ENCODE measurements at regions not wholly inside any gene's neighbourhood (a gene's known extent, or its start where the extent isn't known, plus 50 kb on each side); places are given as distances from the start of the nearest gene placed in this dataset.
"Not testable (repeated sequence)": the region's sequence is repeated elsewhere in the genome, so short reads cannot be mapped to it uniquely, and the experiment has no call there.

DNA sequence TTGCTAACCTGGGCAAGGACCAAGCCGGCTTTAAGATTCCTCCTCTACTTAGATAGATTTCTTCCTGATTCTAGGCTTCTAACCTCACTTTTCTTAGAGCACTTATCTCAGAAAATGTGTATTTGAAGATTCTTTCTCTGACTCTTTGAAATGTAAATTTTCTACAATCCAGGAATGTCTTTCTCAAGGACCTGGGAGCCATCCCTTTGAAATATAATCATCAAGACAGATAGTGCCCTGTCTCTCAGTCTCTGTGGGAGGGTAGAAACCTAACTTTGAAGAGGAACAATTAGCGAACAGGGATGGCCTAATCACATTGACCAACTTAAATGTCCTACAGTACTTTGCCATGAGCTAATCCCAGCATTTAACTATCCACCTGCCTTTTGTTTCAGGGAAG, 1646.0 kb downstream of the PCDH9 start:
- DNase-seq, result no peak

DNA sequence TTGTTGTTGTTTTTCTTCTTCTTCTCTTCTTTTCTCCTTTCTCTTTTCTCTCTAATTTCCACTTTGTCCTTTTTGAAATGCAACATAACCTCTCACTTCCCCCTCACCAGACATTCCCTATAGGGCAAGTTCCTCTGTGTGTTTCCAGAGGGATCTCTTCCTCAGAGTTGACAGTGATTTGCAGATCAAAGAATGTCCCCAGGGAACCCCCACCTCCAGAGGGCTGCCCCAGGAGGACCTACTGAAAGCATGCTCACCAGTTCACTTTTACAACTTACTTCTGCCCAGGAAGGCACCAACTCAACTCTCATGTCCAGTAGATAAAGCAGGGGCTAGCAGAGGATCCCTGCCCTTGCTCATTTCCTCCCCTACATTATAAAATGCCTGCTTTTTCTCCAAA, 1648.0 kb downstream of the PCDH9 start:
- no peak for DNase-seq

DNA sequence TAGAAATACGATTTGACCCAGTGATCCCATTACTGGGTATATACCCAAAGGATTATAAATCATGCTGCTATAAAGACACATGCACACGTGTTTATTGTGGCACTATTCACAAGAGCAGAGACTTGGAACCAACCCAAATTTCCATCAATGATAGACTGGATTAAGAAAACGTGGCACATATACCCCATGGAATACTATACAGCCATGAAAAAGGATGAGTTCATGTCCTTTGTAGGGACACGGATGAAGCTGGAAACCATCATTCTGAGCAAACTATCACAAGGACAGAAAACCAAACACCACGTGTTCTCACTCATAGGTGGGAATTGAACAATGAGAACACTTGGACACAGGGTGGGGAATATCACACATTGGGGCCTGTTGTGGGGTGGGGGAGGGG, 1665.6 kb downstream of the PCDH9 start:
- DNase-seq, result not testable (repeated sequence)

DNA sequence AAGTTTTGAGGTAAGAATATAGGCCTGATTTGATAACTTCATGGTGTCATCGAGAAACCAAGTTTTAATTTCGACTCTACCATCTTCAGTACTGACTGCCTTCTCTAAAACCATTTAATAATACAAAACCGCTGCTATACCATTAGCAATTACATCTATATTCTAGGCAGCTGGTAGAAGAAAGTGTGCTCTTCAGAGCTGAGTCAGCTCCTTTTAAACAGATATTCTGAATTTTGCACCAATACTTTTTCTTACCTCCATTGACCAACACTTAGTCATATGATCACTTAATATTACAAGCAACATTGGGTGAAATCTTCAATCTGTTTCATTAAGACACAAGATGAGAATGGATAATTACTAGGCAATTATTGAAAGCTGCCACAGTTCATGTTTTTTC, 1667.8 kb downstream of the PCDH9 start:
- DNase-seq, result no peak

DNA sequence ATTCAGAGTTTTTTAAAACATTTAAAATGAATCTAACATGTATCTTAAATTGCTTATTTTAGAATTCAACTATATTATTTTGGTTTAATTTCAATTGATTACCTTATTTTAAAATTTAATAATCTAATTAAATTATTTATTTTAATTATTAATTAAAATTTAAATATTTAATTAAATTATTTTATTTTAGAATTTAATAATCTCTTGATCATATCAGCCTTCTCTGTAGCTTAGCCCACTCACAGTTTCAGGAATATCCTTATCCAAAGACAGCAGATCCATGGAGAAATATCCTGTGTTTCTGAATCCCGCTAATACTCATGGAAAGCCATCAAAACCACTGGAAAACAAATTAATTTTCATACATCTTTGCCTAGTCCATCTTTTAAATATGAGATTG, 1669.2 kb downstream of the PCDH9 start:
- DNase-seq, result no peak

DNA sequence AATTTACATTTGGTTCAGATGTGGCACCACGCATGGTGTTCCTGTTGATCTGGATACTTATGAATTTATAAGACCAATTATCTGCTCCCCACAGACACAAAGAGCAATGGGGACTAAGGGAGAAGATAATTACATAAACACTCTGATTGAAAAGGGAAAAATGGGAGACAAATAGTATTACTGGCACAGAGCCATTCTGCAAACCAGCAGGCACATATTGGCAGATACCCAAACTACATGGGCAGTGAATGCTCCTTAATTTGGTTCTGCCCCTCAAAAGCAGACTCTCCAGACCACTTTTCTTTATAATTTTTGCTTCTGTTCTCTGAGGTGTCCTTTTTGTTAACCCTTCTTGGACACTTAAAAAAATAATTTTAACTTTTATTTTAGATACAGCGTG, 1674.2 kb downstream of the PCDH9 start:
- DNase-seq, result no peak

DNA sequence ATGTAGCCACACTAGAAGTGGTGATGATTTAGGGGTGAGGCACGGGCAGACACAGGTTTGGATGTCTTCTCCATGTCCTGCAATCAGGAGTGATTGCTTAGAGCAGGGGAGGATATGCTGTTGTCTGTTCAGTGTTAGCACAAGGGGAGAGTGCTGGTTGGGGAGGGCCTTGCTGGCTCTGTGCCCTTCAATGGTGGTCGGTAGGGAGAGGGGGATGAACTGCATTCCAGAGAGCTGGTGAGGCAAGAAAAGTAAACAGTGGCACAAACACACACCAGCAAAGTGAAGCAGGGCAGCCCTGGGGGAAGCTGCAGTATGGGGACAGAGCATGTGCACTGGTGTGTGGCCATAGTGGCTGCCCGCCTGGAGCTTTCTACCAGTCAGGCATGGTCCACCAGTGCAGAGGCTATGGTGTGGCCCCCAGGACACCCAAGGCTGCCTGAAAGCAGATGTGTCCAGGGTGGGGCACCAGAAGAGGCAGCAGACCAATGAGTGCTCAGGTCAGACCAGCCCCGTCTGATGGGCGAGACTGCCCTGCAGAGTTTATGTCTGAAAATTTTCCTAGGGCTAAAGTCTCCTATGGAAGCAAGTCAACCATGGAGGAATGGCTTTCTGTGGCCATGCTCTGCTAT, 1676.9 kb downstream of the PCDH9 start:
- DNase-seq, result no peak

DNA sequence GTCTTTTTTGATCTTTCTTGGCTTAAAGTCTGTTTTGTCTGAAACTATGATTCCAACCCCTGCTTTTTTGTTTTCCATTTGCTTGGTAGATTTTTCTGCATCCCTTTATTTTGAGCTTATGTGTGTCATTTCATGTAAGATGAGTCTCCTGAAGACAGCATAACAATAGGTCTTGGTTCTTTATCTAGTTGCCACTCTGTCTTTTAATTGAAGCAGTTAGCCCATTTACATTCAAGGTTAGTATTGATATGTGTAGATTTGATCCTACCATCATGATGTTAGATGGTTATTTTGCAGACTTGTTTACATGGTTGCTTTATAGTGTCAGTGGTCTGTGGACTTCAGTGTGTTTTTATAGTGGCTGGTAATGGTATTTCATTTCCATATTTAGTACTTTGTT, 1678.9 kb downstream of the PCDH9 start:
- DNase-seq, result no peak

DNA sequence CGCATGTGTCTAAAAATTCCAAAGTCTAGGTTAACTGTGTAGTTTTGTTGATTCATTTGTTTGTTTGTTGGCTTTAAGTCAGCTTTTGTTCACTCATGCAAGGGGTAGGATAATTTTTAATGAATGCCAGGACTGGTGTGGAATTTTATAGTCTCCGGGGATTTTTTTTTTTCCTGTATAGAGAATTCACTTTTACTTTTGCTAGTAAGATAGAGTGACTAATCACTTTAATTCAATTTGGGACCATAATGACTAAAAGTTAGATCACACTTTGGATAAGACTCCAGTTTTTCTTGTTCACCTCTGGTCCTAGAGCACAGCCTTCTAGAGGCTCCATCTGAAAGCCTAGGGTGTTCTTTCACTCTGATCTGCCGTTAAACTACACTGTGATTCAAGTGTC, 1690.0 kb downstream of the PCDH9 start:
- no peak for DNase-seq

DNA sequence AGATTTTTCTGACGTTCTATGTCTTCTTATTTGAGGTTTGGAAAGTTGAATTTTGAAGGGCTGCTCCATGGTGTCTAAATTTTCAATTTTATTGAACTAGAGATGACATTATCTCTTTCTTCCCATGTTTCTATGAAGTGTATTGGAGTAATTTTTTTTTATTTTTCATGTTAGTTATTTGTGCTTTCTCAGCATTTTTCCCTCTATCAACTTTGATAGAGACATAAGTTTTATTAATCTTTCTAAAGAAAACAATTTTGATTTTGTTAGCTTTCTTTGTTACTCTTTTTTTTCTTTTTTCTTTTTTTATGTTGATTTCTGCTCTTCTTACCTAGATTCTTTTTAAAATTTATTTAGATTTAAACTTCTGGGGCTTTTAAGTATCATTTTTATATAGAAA, 1694.8 kb downstream of the PCDH9 start:
- no peak for DNase-seq

DNA sequence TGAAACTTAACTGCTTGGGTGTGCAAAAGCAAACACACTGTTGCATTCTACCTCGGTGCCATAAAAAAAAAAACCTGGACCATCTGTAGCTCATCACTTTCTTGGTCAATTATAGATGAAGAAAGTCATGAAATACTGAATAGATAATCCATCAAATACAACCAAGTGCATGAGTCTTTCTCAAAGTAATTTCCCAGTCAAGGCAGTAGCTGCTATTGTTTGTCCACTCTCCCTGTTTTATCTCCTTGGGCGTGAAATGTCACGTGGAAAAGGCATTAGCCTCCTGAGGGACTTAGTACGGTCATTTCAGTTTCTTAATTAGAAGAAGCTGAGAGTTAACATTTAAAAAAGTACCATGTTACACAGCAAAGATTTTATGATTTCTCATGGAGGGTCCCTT, 1697.9 kb downstream of the PCDH9 start:
- no peak for DNase-seq

DNA sequence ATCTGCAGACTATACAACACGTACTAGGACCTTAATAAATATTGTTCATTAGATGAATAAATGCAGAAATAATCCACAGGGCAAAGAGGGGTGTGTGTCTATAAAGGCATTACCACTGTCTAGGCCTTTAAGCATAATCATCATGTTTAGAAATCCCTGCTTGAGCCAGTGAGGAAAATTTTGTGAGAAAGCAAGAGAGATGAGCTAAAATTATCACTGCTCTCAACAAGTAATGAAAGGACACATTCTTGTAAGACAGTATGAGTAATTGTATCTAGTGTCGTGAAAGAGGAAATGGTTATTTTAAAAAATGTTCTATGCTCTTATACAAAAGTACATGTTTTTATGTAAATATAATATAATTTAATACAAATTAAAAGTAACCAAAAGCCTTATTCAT, 1699.4 kb downstream of the PCDH9 start:
- no peak for DNase-seq

DNA sequence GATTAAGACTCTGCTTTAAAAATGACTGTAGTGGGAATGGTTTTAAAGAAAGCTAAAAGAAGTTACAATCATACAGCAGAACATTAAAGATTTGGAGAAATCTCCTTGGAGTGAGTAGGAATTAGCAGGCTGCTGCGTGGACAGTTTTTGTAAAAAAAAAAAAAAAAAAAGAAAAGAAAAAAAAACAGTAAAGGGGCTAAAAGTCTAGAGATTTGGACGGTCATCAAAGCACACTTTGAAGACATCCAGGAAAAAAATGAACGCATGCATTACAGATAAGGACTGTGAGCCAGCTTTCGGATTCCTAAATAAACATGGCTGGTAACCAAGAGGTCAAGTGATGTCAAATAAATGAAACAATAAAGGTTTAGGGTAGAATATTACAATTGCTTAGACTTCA, 1700.6 kb downstream of the PCDH9 start:
- no peak for DNase-seq

DNA sequence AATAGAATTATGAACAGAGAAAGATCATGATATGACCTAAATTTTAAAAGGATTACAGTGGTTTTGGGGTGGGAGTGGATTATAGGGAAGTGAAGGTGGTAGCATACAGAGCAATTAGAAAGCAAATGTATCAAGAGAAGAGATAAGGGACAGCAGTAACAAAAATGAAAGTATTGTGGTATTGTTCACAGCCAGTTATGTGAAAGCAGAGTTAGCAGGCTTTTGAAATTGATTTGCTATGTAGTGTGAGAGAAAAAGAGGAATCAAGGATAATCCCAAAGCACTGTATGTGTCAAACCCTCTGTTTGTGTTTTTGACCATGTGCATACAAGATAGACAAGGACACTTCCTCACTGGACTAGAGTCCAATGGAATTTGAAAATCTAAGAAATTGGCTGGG, 1721.4 kb downstream of the PCDH9 start:
- no peak for DNase-seq

DNA sequence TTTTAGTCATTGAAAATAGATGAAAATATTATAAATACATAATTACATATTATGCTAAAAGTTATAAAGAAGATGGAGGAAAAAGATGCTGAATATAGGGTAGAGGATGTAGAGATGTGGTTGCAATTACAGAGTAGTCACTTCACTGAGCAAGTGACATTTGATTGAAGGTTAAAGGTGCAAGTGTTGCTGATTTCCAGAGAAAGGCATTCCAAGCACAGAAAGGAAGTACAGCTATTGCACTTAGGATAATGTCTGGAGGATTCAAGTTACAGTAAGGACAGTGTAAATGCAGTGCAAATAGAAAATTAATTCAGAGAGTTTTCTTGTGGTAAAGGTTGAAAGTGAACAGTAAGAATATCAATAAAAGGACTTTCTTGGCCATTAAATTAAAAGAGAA, 1721.8 kb downstream of the PCDH9 start:
- no peak for DNase-seq

DNA sequence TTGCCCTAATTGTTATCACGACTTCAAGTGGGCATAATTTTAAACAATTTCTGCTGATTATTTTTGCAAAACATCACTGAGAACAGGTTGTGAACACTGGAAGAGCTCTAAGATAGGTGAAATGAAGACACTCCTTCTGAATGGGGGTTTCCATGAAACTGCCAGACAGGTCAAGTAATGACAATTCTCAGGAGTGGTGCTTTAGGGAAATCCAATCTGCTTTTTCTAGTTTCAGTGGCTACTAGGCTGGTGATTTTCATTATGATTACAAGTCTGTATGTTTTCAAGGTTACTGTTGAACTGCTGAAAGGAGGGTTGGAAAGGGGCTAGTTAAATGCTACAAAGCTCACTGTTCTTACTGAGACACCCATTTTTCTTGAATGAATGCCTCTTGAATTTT, 1724.2 kb downstream of the PCDH9 start:
- DNase-seq, result no peak

DNA sequence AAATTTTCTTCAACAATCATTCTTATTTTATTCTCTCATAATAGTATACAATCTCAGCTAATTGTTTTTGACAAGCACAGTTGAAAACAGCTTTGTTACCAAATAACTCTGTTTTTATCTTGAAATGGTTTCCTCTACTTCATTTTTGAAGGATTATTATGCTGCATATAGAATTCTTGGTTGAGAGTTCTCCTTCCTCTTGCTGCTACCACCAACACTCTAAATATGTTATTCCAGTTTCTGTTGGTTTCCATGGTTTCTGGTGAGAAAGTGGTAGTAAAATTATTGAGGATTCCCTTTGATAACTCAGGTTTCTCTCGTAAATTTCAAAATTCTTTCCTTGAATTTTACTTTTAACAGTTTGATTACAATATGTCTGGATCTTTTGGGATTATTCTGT, 1725.9 kb downstream of the PCDH9 start:
- no peak for DNase-seq

DNA sequence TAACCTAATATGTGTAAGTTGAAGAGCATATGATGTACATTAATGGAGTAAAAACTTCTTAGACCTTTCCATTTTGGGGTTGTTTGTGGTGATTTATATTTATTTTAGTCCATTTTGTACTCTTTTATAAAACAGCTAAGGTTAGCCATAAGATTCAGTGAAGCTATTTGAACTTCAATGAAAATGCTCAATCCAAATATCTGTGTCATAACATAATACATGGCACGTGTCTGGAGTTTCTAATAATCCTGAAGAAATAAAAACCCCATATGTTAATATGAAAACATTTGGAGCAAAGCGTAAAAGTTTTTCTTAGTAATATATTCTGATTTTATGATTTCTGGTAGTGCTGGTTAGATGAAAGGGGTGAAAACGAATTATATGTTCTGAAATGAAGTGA, 1729.7 kb downstream of the PCDH9 start:
- no peak for DNase-seq

DNA sequence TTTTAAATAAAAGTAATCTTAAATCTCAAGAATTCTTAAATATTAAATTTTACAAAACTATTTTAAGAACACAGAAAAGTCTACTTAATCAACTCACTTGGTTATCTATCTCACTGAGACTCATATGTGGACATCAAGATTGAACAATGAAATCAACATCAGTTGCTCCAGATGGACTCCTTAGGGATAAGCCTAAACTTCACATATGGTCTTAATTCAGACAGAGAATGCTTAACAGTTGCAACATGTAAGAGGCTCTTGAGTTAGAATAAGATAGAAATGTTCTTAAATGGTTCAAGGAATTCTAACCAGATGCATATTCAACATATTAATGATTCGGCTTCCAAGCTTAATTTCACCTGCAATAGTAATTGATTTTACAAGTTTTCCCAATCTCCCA, 1730.9 kb downstream of the PCDH9 start:
- no peak for DNase-seq

DNA sequence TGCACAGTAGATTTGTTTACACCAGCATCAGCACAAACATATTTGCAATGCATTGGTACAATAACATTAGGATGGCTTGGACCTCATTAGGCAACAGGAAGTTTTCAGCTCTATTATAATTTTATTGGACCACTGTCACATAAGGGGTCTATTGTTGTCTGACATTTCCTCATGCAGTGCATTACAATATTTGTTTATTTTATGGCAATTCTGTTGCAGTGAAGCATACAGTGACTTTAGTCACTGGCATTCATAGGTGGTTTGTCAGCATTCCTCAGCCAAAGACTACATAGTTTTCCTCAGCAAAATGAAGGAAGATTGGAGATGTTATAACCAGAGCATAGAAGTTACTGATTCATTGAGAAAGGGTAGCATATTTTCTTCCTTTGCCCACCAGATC, 1732.9 kb downstream of the PCDH9 start:
- DNase-seq, result no peak

DNA sequence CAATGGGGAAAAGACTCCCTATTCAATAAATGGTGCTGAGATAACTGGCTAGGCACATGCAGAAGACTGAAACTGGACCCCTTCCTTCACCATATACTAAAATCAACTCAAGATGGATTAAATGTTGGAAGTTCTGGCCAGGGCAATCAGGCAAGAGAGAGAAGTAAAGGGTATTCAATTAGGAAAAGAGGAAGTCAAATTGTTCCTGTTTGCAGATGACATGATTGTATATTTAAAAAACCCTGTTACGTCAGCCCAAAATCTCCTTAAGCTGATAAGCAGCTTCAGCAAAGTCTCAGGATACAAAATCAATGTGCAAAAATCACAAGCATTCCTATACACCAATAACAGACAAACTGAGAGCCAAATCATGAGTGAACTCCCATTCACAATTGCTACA, 1739.4 kb downstream of the PCDH9 start:
- not testable (repeated sequence) for DNase-seq

DNA sequence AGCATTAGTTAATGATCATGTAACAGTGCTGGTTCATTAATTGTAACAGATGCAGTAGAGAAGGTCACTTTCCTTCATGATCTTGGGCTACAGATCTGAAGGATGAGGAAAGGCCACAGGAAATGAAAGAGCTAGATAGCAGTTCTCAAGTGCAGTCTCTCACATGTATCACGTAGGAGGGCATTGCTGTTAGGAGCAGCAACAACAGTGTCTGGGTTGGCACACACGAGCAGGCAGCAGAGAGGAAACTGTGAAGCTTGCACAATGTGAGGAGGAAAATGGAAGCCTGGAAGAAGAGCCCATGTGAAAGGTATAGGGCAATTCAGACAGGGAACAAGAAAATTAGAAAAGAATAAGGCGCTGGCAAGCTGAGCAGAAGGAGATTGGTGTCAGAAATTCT, 1741.5 kb downstream of the PCDH9 start:
- no peak for DNase-seq

DNA sequence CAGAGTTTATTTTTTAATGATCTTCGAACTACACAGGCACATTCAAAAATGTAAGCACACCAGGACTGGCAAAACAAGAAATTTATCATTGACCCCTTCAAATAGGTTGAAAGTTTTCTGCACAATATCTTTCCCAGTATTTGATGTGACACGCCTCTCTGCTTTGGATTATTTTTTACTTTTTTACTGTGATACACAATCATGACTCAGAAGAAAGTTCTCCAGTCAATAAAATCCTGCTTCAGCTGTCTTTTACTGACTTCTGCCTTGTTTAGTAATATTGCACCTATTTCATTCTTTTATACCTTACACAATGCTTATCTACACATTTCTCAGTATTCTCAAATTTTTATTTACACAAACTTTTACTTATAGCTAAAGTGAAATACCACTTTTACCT, 1750.4 kb downstream of the PCDH9 start:
- no peak for DNase-seq

DNA sequence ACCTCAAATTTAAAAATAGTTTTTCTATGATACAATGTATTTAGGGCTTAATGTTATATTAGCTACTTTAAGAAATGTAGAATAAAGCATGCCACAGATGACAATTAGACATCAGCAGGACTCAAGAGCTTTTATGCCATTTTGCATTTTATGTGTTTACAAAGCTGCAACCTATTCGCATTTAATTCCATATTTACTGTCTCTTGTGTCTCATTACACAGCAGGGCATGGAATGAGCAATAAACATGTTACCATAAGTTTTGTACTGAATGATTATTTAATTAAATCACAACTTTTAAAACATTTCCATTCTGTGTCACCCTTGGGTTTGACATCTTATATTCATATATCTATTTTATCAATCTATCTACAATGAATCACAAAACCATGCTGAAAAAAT, 1756.9 kb downstream of the PCDH9 start:
- DNase-seq, result no peak

DNA sequence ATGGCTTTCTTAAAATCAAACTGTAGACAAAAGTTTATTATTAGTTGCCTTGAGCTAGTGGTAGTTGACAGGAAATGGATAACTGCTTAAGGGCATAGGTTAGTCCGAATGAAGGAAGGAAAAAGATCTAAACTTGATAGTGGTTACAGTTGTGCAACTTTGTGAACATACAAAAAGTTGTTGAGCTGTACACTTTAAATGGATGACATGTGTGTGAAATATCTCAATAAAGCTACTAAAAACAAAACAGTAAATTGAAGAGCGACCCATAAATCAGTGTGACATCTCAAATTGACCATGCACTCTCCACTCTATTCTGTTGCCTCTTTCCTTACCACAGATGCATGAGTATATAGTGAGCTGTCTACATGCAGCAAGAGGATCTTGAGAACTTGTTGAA, 1757.8 kb downstream of the PCDH9 start:
- no peak for DNase-seq

DNA sequence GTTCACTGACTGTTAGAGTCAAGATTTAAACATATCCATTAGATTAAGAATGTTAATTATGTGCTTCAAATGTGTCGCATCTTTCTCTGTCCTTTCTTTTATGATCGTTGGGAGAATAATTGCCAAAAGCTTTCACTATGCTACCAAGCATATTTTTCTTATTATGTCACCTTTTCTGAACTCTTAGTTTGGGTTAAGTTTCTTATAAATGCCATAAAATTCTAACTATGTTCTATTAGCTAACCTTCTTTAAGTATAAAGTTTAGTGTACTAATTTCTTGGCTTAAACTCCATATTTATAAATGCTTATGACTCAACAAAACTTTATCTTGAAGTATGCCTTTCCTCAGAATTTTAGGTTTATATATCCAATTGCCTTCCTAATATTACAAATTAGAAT, 1759.4 kb downstream of the PCDH9 start:
- DNase-seq, result no peak
